GM19043 (cell line): ENCODE measurements at regions not wholly inside any gene's neighbourhood (a gene's known extent, or its start where the extent isn't known, plus 50 kb on each side); places are given as distances from the start of the nearest gene placed in this dataset.

Source experiments
- ATAC-seq: cut with Tn5 transposase; IDR thresholded peaks from one replicate; pipeline ENCODE4 v1.9.1; 2021; ENCODE audit warnings: low read depth; ENCODE audit not compliant: unreplicated experiment

DNA sequence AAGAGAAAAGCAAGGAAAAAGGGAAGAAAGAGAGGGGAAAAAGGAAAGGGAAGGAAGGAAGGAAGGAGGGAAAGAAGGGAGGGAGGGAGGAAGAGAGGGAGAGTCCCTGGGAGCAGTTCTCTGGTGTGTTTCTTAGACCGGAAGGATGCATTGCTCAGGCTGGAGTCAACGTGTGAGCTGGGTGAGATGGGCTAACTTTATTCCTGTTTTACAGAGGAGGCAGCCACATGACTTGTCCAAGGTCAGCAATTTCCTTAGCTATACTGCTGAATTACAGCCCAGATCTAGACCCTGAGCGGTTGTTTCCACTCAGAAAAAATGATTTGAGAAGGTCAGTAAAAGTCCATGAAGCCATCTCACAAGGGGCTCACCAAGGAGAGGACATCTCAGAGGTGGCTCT, 86.6 kb upstream of the APCDD1 start:
- ATAC-seq: no peak

GRCh38 chr18:10368456-10369453, 85.7 kb upstream of the APCDD1 start:
- no peak for ATAC-seq

DNA sequence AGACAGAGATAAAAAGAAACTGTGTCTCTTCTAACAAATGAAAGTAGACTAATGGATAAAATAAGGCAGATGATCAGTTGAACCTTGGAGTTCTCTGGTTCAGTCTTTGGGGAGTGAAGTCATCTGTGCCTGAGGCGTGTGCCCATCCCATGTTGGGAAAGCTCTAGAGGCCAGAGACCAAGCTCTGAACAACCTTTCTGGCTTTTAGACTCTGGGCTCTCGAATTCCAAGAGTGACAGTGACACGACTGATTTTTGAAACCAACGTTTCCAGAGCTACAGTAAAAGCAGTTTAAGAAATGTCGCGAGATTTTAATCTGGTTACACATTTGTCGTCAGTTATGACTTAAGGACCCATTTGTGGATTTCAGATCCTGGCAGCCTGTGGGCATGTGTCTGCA, 83.7 kb upstream of the APCDD1 start:
- ATAC-seq: no peak

DNA sequence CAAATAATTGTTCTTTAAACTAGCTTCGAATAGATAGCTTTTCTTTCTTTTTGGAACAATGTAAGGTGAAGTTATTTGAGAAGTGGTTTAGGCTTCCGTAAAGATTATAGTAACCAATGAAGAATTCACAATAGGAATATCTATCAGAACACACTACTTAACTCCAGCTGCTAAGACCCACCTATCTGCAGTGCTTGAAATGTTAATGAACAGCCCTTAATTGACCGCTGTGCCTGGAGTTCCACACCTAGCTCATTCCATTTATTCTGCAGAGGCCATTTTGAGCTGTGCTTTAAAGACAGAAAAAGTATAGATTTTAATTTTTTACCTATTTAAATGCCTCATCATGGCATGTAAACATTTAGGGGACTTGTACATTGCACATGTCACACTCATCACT, 83.3 kb upstream of the APCDD1 start:
- ATAC-seq: no peak

DNA sequence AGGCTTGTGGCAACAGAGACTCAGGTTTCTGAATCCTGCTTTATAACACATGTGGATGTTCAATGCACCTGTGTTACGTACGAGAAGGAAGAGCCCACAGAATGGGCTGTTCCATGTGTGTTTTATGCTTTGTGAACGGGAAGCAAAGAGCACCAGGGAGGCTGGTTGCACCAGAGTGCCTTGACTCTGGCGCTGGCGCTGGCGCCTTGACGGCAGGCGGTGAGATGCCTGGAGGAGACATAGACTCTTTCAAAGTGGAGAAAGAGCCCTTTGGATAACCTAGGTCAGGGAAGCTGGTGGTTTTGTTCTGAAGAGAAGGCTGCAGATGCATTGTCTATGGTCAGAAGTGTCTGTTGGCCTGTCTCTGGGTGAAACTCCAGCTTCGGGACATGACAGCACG, 80.2 kb upstream of the APCDD1 start:
- ATAC-seq: no peak

- ATAC-seq: no peak
Measured at GRCh38 chr18:10374636-10375293, 79.7 kb upstream of the APCDD1 start.

GRCh38 chr18:10376731-10377130, 77.7 kb upstream of the APCDD1 start:
- ATAC-seq: no peak

GRCh38 chr18:10377956-10378355, 76.5 kb upstream of the APCDD1 start:
- ATAC-seq: no peak

GRCh38 chr18:10378688-10379420, 75.6 kb upstream of the APCDD1 start:
- no peak for ATAC-seq

GRCh38 chr18:10379522-10379921, 74.9 kb upstream of the APCDD1 start:
- no peak for ATAC-seq

- no peak for ATAC-seq
Measured at GRCh38 chr18:10381516-10381915, 72.9 kb upstream of the APCDD1 start.

DNA sequence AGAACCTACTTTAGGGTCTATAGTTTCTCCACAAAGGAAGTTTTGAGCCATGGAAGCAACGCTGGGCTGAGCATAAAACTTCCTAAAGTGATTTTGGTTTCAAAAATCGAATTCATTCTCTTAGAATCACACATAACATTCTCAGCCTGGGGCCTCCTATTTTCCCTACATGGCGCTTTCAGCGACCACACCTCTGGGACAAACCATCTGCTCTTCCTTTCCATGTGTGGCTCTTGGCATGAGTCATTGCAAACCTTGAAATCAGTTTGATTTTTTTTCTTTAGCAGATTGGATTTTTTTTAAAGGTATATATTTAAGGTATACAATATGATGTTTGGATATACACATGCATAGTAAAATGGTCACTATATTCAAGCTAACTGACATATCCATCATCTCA, 72.5 kb upstream of the APCDD1 start:
- ATAC-seq: no peak

DNA sequence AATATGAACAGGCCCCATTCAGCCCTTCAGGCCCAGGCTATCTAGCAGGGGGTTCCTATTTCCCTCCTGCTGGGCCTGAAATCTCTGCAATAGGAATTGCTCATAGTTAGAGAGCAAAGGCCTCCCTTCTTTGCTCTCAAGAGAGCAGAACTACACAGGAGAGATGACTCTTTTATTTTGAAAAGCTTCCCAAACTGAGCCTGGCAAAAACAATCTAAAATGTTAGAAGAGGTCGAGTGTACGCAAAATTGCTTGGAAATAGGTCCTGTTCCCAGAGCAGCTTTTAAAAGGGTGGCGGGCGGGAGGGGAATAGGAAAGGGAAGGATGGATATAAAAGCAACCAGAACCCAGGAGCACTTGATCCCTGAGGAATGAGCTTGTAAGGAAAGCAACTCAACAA, 68.4 kb upstream of the APCDD1 start:
- ATAC-seq: no peak

- ATAC-seq: no peak
Measured at GRCh38 chr18:10386956-10387355, 67.5 kb upstream of the APCDD1 start.

DNA sequence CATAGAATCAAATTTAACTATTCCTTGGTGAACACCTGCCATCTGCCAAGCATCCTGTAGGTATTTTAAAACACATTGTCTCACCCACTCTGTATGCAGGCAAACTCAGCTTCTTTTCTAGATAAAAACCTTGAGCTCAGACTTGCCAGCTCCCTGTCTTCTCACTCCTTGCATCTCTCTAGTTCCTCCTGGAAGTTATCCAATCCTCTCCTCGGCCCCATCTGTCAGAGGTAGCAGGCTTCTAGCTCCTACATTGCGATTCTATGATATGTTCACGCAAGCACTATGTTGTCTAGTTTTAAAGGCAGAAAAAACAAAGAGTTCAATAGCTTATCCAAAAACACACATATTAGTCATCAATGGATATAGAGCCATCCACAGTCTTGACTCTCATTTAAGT, 67.0 kb upstream of the APCDD1 start:
- ATAC-seq: no peak

- no peak for ATAC-seq
Measured at GRCh38 chr18:10388373-10388772, 66.1 kb upstream of the APCDD1 start.

GRCh38 chr18:10391506-10391905, 62.9 kb upstream of the APCDD1 start:
- peak; percentile 72 for ATAC-seq

GRCh38 chr18:10397004-10397403, 57.4 kb upstream of the APCDD1 start:
- no peak for ATAC-seq

- ATAC-seq: no peak
Measured at GRCh38 chr18:10398571-10398970, 55.9 kb upstream of the APCDD1 start.

DNA sequence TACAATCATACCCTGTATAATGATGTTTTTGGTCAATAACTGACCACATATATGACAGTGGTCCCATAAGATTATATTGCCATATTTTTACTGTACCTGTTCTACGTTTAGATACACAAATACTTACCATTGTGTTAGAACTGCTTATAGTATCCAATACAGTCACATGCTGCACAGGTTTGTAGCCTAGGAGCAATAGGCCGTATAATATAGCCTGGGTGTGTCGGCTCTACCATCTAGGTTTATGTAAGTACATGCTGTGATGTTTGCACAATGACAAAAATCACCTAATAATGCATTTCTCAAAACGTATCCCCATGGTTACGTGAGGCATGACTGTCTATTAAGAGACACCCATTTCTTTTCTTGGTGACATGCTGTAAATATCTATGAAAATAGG, 55.0 kb upstream of the APCDD1 start:
- no peak for ATAC-seq
